ENCODE measurements at regions not wholly inside any gene's neighbourhood (a gene's known extent, or its start where the extent isn't known, plus 50 kb on each side); places are given as distances from the start of the nearest gene placed in this dataset.
"Not testable (repeated sequence)": the region's sequence is repeated elsewhere in the genome, so short reads cannot be mapped to it uniquely, and the experiment has no call there.

- no peak for DNase-seq
Measured at GRCh38 chr2:16039055-16039454, 98.7 kb downstream of the MYCN start.

- DNase-seq, result no peak
Measured at GRCh38 chr2:16038621-16039020, 98.3 kb downstream of the MYCN start.

- DNase-seq, result no peak
Measured at GRCh38 chr2:16037808-16038457, 97.6 kb downstream of the MYCN start.

GRCh38 chr2:16036951-16037350 lies 96.6 kb downstream of the MYCN start:
- no peak for DNase-seq

- DNase-seq, result no peak
Measured at GRCh38 chr2:16035747-16036745, 95.7 kb downstream of the MYCN start.

- no peak for DNase-seq
Measured at GRCh38 chr2:16034975-16035746, 94.8 kb downstream of the MYCN start.

GRCh38 chr2:16034151-16034974 lies 94.0 kb downstream of the MYCN start:
- DNase-seq, result no peak

- no peak for DNase-seq
Measured at GRCh38 chr2:16033032-16033293, 92.6 kb downstream of the MYCN start.

GRCh38 chr2:16032282-16033031 lies 92.1 kb downstream of the MYCN start:
- DNase-seq, result no peak

- no peak for DNase-seq
Measured at GRCh38 chr2:16031848-16032159, 91.5 kb downstream of the MYCN start.

GRCh38 chr2:16031058-16031847 lies 90.9 kb downstream of the MYCN start:
- no peak for DNase-seq

- no peak for DNase-seq
Measured at GRCh38 chr2:16030206-16031057, 90.1 kb downstream of the MYCN start.

GRCh38 chr2:16028644-16029043 lies 88.3 kb downstream of the MYCN start:
- DNase-seq, result no peak

- DNase-seq, result no peak
Measured at GRCh38 chr2:16026816-16027501, 86.6 kb downstream of the MYCN start.

- DNase-seq, result no peak
Measured at GRCh38 chr2:16025876-16026640, 85.7 kb downstream of the MYCN start.

GRCh38 chr2:16025211-16025875 lies 85.0 kb downstream of the MYCN start:
- no peak for DNase-seq

GRCh38 chr2:16024628-16025027 lies 84.3 kb downstream of the MYCN start:
- DNase-seq, result not testable (repeated sequence)
